ENCODE measurements at regions not wholly inside any gene's neighbourhood (a gene's known extent, or its start where the extent isn't known, plus 50 kb on each side); places are given as distances from the start of the nearest gene placed in this dataset.

GRCh38 chr5:103424453-103425205, 138.0 kb downstream of the NUDT12 start:
- H3K4me3 ChIP-seq (ENCODE audit: low read length): no peak overlapping the region
- DNase-seq (ENCODE audit: low read depth): peak; percentile 51
- TF ChIP-seq CTCF (conservative IDR thresholded peaks at IDR 0.05; ENCODE audit: low read depth, low read length): no peak

DNA sequence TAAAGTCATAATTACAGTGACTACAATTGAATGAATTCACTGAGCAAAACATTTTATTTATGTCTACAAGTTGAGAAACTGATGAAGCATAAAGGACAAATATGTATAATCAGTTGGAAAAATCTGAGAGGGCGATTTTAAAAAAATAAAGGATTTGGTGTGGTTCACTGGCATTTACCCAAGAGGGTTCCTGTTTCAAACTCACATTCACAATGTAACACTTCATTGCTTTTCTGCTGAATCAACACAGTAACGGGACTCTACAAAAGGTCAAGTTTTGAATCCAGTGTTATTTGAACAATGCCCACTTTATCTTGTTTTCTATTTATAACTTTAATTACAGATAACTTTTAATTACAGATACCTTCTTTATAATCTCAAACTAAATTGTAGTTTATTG, 138.6 kb downstream of the NUDT12 start:
- no peak overlapping the region for H3K4me3 ChIP-seq (ENCODE audit: low read length)
- no peak for TF ChIP-seq CTCF (conservative IDR thresholded peaks at IDR 0.05; ENCODE audit: low read depth, low read length)
- peak; percentile 68 for DNase-seq (ENCODE audit: low read depth)

GRCh38 chr5:103422756-103423155, 139.8 kb downstream of the NUDT12 start:
- no peak for TF ChIP-seq CTCF (conservative IDR thresholded peaks at IDR 0.05; ENCODE audit: low read depth, low read length)
- no peak overlapping the region for H3K4me3 ChIP-seq (ENCODE audit: low read length)
- DNase-seq (ENCODE audit: low read depth): no peak

- no peak for DNase-seq (ENCODE audit: low read depth)
- no peak for TF ChIP-seq CTCF (conservative IDR thresholded peaks at IDR 0.05; ENCODE audit: low read depth, low read length)
- no peak overlapping the region for H3K4me3 ChIP-seq (ENCODE audit: low read length)
Observed at GRCh38 chr5:103414604-103415003, 148.0 kb downstream of the NUDT12 start.

GRCh38 chr5:103411711-103412110, 150.9 kb downstream of the NUDT12 start:
- no peak for DNase-seq (ENCODE audit: low read depth)
- no peak overlapping the region for H3K4me3 ChIP-seq (ENCODE audit: low read length)
- no peak for TF ChIP-seq CTCF (conservative IDR thresholded peaks at IDR 0.05; ENCODE audit: low read depth, low read length)

GRCh38 chr5:103410172-103410571, 151.6 kb downstream of the MACIR start:
- DNase-seq (ENCODE audit: low read depth): no peak
- no peak for TF ChIP-seq CTCF (conservative IDR thresholded peaks at IDR 0.05; ENCODE audit: low read depth, low read length)
- H3K4me3 ChIP-seq (ENCODE audit: low read length): no peak overlapping the region

DNA sequence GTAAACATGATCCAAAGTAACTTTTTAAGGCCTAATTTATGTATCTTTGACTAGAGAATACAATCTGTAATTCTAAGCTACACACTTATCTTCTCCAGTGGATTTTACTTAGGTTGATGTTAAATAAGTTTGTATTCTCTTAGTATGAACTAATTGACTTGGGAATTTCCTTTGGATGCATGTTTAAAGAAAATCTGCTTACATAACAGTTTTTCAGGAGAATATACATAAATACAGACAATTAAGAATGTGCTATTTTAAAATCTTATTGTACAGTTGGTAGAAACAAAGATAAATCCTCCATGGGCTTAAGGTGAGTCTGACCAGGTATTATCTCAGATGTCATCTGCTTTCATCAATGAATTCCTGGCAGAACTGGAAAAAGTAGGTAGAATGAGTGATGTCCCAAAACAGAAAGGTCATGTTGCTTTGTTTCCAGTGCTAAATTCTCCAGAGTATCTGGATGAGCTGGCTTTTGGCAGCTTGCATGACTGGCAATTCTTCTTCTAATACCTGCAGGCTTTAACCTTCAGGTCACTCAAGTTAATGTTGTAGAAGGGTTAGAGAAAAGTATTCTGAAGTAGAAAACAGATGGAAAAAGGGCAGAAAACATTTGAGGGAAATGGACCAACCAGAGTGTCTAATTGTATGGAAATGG, 150.6 kb downstream of the MACIR start:
- no peak for TF ChIP-seq CTCF (conservative IDR thresholded peaks at IDR 0.05; ENCODE audit: low read depth, low read length)

More for the DNA sequence above, 150.6 kb downstream of the MACIR start:
- DNase-seq (ENCODE audit: low read depth): no peak
- H3K4me3 ChIP-seq (ENCODE audit: low read length): no peak overlapping the region

Data from retinal pigment epithelial cell (primary cell).